H1 (cell line): ENCODE measurements at regions not wholly inside any gene's neighbourhood (a gene's known extent, or its start where the extent isn't known, plus 50 kb on each side); places are given as distances from the start of the nearest gene placed in this dataset.

ENCODE experiments used
- CTCF ChIA-PET: fragments of 300-600 bp; sonication (Branson Sonifier 250); formaldehyde crosslinking; loops from one replicate; lab custom pipeline; 2021; ENCODE audit not compliant: partially characterized antibody; lab: Charles Lee
- POLR2A ChIA-PET: fragments of 300-600 bp; sonication (Branson Sonifier 250); formaldehyde crosslinking; loops from one replicate; lab custom pipeline; 2021; ENCODE audit warnings: inconsistent platforms; ENCODE audit not compliant: partially characterized antibody; lab: Charles Lee
- DNase-seq, 2 experiments: peaks; one replicate each; pipeline versions ENCODE4 v3.0.0 to v3.0.0-alpha.2; 2010 to 2022; ENCODE audit warnings: low spot score in 2 of 2, low read depth in 1 of 2, mixed read lengths in 1 of 2
- FAIRE-seq: peaks from 2 replicates; lab custom pipeline; 2011; peaks lifted over from hg19 to GRCh38; lab: Jason Lieb, UNC
- H2AFZ ChIP-seq: 2 replicates; pipeline ENCODE4 v1.8.1; 2012; ENCODE audit warnings: low read length, inconsistent platforms
- H2AK5ac ChIP-seq: 2 replicates; pipeline ENCODE4 v1.6.1; 2013; ENCODE audit warnings: low read depth, low read length
- H2BK120ac ChIP-seq: replicated peaks from 2 replicates; pipeline ENCODE3; 2013; ENCODE audit warnings: low read depth, low read length, inconsistent platforms
- H2BK12ac ChIP-seq: 2 replicates; pipeline ENCODE4 v1.6.1; 2013; ENCODE audit warnings: low read depth, low read length
- H2BK15ac ChIP-seq: 2 replicates; pipeline ENCODE4 v1.6.1; 2013; ENCODE audit warnings: low read length
- H2BK20ac ChIP-seq: 2 replicates; pipeline ENCODE4 v1.6.1; 2013; ENCODE audit warnings: low read length
- H2BK5ac ChIP-seq: 2 replicates; pipeline ENCODE4 v1.6.1; 2013; ENCODE audit warnings: low read depth, low read length
- H3K14ac ChIP-seq: 2 replicates; pipeline ENCODE4 v1.6.1; 2013; ENCODE audit warnings: inconsistent platforms; ENCODE audit not compliant: insufficient read length
- H3K18ac ChIP-seq: 2 replicates; pipeline ENCODE4 v1.6.1; 2013; ENCODE audit warnings: low read length; ENCODE audit errors: extremely low read depth
- H3K23ac ChIP-seq: 2 replicates; pipeline ENCODE4 v1.6.1; 2013; ENCODE audit warnings: inconsistent platforms; ENCODE audit not compliant: insufficient read length
- H3K23me2 ChIP-seq: 2 replicates; pipeline ENCODE4 v1.6.1; 2013; ENCODE audit warnings: low read depth, low read length
- H3K27ac ChIP-seq: 2 replicates; pipeline ENCODE4 v1.6.1; 2011; ENCODE audit warnings: low read depth, low read length, inconsistent platforms
- H3K27me3 ChIP-seq, 4 experiments: replicated peaks in 1 of 4; 1 replicate in 1 of 4; 2 replicates in 3 of 4; pipeline versions ENCODE4 v1.6.1 to v1.8.1; 2011 to 2013; ENCODE audit warnings: low read length in 3 of 4, mild to moderate bottlenecking in 3 of 4, inconsistent platforms in 2 of 4, mixed read lengths in 2 of 4, moderate library complexity in 1 of 4; ENCODE audit not compliant: control insufficient read depth in 3 of 4, insufficient read depth in 3 of 4; ENCODE audit errors: extremely low read depth in 1 of 4
- H3K36me3 ChIP-seq, 4 experiments: 2 replicates each; pipeline versions ENCODE4 v1.6.1 to v1.8.1; 2011 to 2013; ENCODE audit warnings: mild to moderate bottlenecking in 4 of 4, low read length in 3 of 4, moderate library complexity in 2 of 4, control low read depth in 1 of 4, inconsistent platforms in 1 of 4; ENCODE audit not compliant: insufficient read depth in 4 of 4, control insufficient read depth in 2 of 4
- H3K4ac ChIP-seq: replicated peaks from 2 replicates; pipeline ENCODE3; 2013; ENCODE audit warnings: low read length, low read depth, mixed read lengths, inconsistent platforms; ENCODE audit not compliant: insufficient read length
- H3K4me1 ChIP-seq, 4 experiments: replicated peaks in 1 of 4; 1 replicate in 1 of 4; 2 replicates in 3 of 4; pipeline versions ENCODE4 v1.6.1 to v1.8.1; 2011 to 2013; ENCODE audit warnings: low read length in 3 of 4, inconsistent platforms in 2 of 4, mixed read lengths in 1 of 4; ENCODE audit not compliant: insufficient read depth in 4 of 4, control insufficient read depth in 3 of 4
- H3K4me2 ChIP-seq, 2 experiments: 2 replicates each; pipeline versions ENCODE4 v1.6.1 to v1.8.1; 2011 to 2013; ENCODE audit warnings: low read depth in 2 of 2, low read length in 2 of 2, control low read depth in 1 of 2, inconsistent platforms in 1 of 2, mild to moderate bottlenecking in 1 of 2; ENCODE audit not compliant: insufficient read depth in 1 of 2
- H3K4me3 ChIP-seq, 4 experiments: fragments of 200-600, 300-600 bp in 1 of 4; sonication (generic), shearing (Covaris generic), sonication (Bioruptor Twin) in 1 of 4; 2 replicates each; pipeline versions ENCODE4 v1.5.1 to v1.8.1; 2011 to 2016; ENCODE audit warnings: low read length in 4 of 4, low read depth in 3 of 4, control low read depth in 2 of 4, inconsistent platforms in 2 of 4, mild to moderate bottlenecking in 2 of 4, mixed read lengths in 1 of 4, moderate library complexity in 1 of 4; ENCODE audit not compliant: insufficient read depth in 2 of 4; ENCODE audit errors: extremely low read depth in 1 of 4
- H3K56ac ChIP-seq: replicated peaks from 2 replicates; pipeline ENCODE3; 2013; ENCODE audit warnings: low read depth, mild to moderate bottlenecking, mixed read lengths, low read length, inconsistent platforms; ENCODE audit not compliant: insufficient read length
- H3K79me1 ChIP-seq: 2 replicates; pipeline ENCODE4 v1.6.1; 2013; ENCODE audit warnings: low read depth, low read length, control low read depth
- H3K79me2 ChIP-seq, 2 experiments: 2 replicates each; pipeline versions ENCODE4 v1.6.1 to v1.8.1; 2012 to 2013; ENCODE audit warnings: low read length in 2 of 2, mild to moderate bottlenecking in 2 of 2, inconsistent platforms in 1 of 2; ENCODE audit not compliant: insufficient read depth in 2 of 2, control insufficient read depth in 1 of 2
- H3K9ac ChIP-seq, 4 experiments: replicated peaks in 1 of 4; 1 replicate in 1 of 4; 2 replicates in 3 of 4; pipeline versions ENCODE4 v1.6.1 to v1.8.1; 2011 to 2013; ENCODE audit warnings: low read depth in 3 of 4, low read length in 3 of 4, control low read depth in 2 of 4, mild to moderate bottlenecking in 2 of 4, moderate library complexity in 2 of 4, inconsistent platforms in 1 of 4; ENCODE audit errors: extremely low read depth in 1 of 4
- H3K9me3 ChIP-seq, 2 experiments: 2 replicates each; pipeline versions ENCODE4 v1.6.1 to v1.8.1; 2012 to 2013; ENCODE audit warnings: mild to moderate bottlenecking in 2 of 2, moderate library complexity in 2 of 2, control low read depth in 1 of 2, inconsistent platforms in 1 of 2, low read depth in 1 of 2, low read length in 1 of 2, mixed read lengths in 1 of 2; ENCODE audit not compliant: insufficient read depth in 2 of 2
- H4K20me1 ChIP-seq, 2 experiments: replicated peaks in 1 of 2; 2 replicates each; pipeline versions ENCODE3 to v1.8.1; 2011 to 2013; ENCODE audit warnings: inconsistent platforms in 2 of 2, low read length in 2 of 2, mild to moderate bottlenecking in 1 of 2; ENCODE audit not compliant: insufficient read depth in 2 of 2, control insufficient read depth in 1 of 2
- H4K5ac ChIP-seq: 2 replicates; pipeline ENCODE4 v1.6.1; 2013; ENCODE audit warnings: low read length, low read depth, mixed read lengths, inconsistent platforms; ENCODE audit not compliant: insufficient read length
- H4K8ac ChIP-seq: 2 replicates; pipeline ENCODE4 v1.8.0; 2013; ENCODE audit warnings: mild to moderate bottlenecking, moderate library complexity, low read length, inconsistent platforms; ENCODE audit not compliant: insufficient read depth; ENCODE audit errors: extremely low read depth
- H4K91ac ChIP-seq: replicated peaks from 2 replicates; pipeline ENCODE3; 2013; ENCODE audit warnings: low read length, mixed read lengths, inconsistent platforms; ENCODE audit not compliant: insufficient read length
- BRCA1 ChIP-seq: IDR thresholded peaks from 2 replicates; pipeline ENCODE4 v1.6.1; 2012; ENCODE audit warnings: low read depth, low read length, improper control_type of control experiment
- CBX5 ChIP-seq: fragments of 300-800, 300-1000 bp; sonication (generic); IDR thresholded peaks from 2 replicates; pipeline ENCODE4 v1.7.1; 2016; ENCODE audit warnings: antibody characterized with exemption, low read length, low read depth
- FOSL1 ChIP-seq: IDR thresholded peaks from 2 replicates; pipeline ENCODE4 v1.6.1; 2011; ENCODE audit warnings: mild to moderate bottlenecking, low read depth, low read length, moderate library complexity; ENCODE audit not compliant: insufficient read depth
- JUND ChIP-seq: IDR thresholded peaks from 2 replicates; pipeline ENCODE4 v1.6.1; 2011; ENCODE audit warnings: mild to moderate bottlenecking, improper control_type of control experiment, low read length
- NANOG ChIP-seq: IDR thresholded peaks from 2 replicates; pipeline ENCODE4 v1.6.1; 2011; ENCODE audit warnings: low read length, low read depth, mild to moderate bottlenecking, inconsistent platforms; ENCODE audit not compliant: insufficient read depth, poor library complexity, severe bottlenecking
- PHF8 ChIP-seq: fragments of 200-600 bp; sonication (generic); conservative IDR thresholded peaks from 2 replicates; pipeline ENCODE4 v1.7.1; 2012; ENCODE audit warnings: low read depth, mild to moderate bottlenecking, inconsistent platforms, low read length, moderate library complexity
- RAD21 ChIP-seq, 2 experiments: IDR thresholded peaks in 1 of 2; conservative IDR thresholded peaks in 1 of 2; 2 replicates each; pipeline ENCODE4 v1.6.1; 2011; ENCODE audit warnings: low read depth in 2 of 2, low read length in 2 of 2, improper control_type of control experiment in 1 of 2, inconsistent platforms in 1 of 2, mild to moderate bottlenecking in 1 of 2, moderate library complexity in 1 of 2
- SIN3A ChIP-seq, 2 experiments: IDR thresholded peaks in 1 of 2; conservative IDR thresholded peaks in 1 of 2; 2 replicates each; pipeline ENCODE4 v1.6.1; 2011 to 2012; ENCODE audit warnings: low read length in 2 of 2, improper control_type of control experiment in 1 of 2, low read depth in 1 of 2, mild to moderate bottlenecking in 1 of 2
- ZNF274 ChIP-seq: IDR thresholded peaks from 2 replicates; pipeline ENCODE4 v1.7.0; 2012; ENCODE audit warnings: low read length, borderline replicate concordance; ENCODE audit errors: extremely low read depth
- WGBS, 2 experiments: shearing (Covaris generic) in 1 of 2; methylation state at CpG; one replicate each; pipeline versions ENCODE4 v1.1.6 to v1.1.7; 2013 to 2015; ENCODE audit warnings: low lambda C conversion rate in 2 of 2, mixed read lengths in 2 of 2, inconsistent platforms in 1 of 2, low coverage in 1 of 2, missing lambda C conversion rate in 1 of 2; ENCODE audit not compliant: insufficient replicate concordance in 2 of 2, insufficient coverage in 1 of 2, insufficient read length in 1 of 2; ENCODE audit errors: extremely low coverage in 1 of 2, missing lambda C conversion rate in 1 of 2; 5-methylcytosine and 5-hydroxymethylcytosine counted together
- TF ChIP-seq, protein P1 (sequence below): IDR thresholded peaks from 2 replicates; pipeline ENCODE4 v1.6.1; 2011; ENCODE audit warnings: low read depth, mild to moderate bottlenecking, low read length; ENCODE audit not compliant: insufficient read depth

GRCh38 chr17:33750943-33751701, 458.0 kb upstream of the ASIC2 start:
- peaks cover 5 to 13% (median 8%) of the 10 kb centered on the region in 4 experiments for H3K4me1 ChIP-seq
- H3K79me1 ChIP-seq = no peaks in the 10 kb centered on the region
- ChIA-PET POLR2A (interaction anchor here (0.7 to 0.9 kb wide), 2 partner anchors 20 to 25 kb away, joined by 3 to 4 read pairs; no protein-coding TSS in a partner anchor), CTCF (interaction anchor here (0.6 to 4.7 kb wide), 34 partner anchors 9 to 429 kb away, joined by 3 to 52 read pairs (median 4); no protein-coding TSS in a partner anchor)
- H3K9me3 ChIP-seq = peaks cover 4 to 6% of the 10 kb centered on the region in 2 experiments; a peak in 2 of 4 replicates
- no peak overlapping the region for H3K56ac ChIP-seq
- no peak overlapping the region for H4K91ac ChIP-seq
- H2BK5ac ChIP-seq = no peak overlapping the region
- peak; percentile 85 for FAIRE-seq
- no peak overlapping the region for H3K4ac ChIP-seq
- no peak overlapping the region for H3K14ac ChIP-seq
- no peak overlapping the region; the same call in 1 of the 2 replicates for H2BK12ac ChIP-seq
- no peak overlapping the region for H2AFZ ChIP-seq
- H3K36me3 ChIP-seq = no peaks in the 10 kb centered on the region
- no peak overlapping the region; the same call in 1 of the 2 replicates for H3K18ac ChIP-seq
- peak overlapping the region in 1 of 4 experiments; percentile 51; a peak in 2 of 8 replicates for H3K4me3 ChIP-seq
- 7% methylated on average over 13 of the region's 13 CpGs; no CpG with 5 or more reads in 1 of the 2 experiments for WGBS, 2 experiments
- no peak overlapping the region for H2BK15ac ChIP-seq
- H4K5ac ChIP-seq = peak overlapping the region; percentile 53
- no peak overlapping the region for H2BK120ac ChIP-seq
- no peak overlapping the region for H3K23ac ChIP-seq
- H3K79me2 ChIP-seq = no peaks in the 10 kb centered on the region; a peak in 1 of 4 replicates
- H3K27me3 ChIP-seq = peaks cover 5 to 23% (median 16%) of the 10 kb centered on the region in 4 experiments
- H4K8ac ChIP-seq = no peak overlapping the region
- no peak overlapping the region for H3K9ac ChIP-seq
- no peak overlapping the region for H2AK5ac ChIP-seq
- no peaks in the 10 kb centered on the region for H4K20me1 ChIP-seq
- H2BK20ac ChIP-seq = no peak overlapping the region
- peak overlapping the region; percentile 60 to 79 for H3K4me2 ChIP-seq
- peak; percentile 47 to 89 for DNase-seq
- no peak overlapping the region for H3K27ac ChIP-seq
- H3K23me2 ChIP-seq = no peaks in the 10 kb centered on the region
- TF ChIP-seq FOSL1 (no peak), CBX5 (no peak), NANOG (peak; percentile 94), BRCA1 (no peak), PHF8 (no peak), JUND (no peak), RAD21 (IDR thresholded peaks at IDR 0.05 in 1 of 2, conservative IDR thresholded peaks at IDR 0.05 in 1 of 2; ENCODE audit: low read depth in 2 of 2, low read length in 2 of 2) (peak; percentile 88 to 94), ZNF274 (no peak), SIN3A (conservative IDR thresholded peaks at IDR 0.05 in 1 of 2, IDR thresholded peaks at IDR 0.05 in 1 of 2; ENCODE audit: low read depth in 1 of 2, low read length in 2 of 2) (no peak)
- TF ChIP-seq, protein P1, sequence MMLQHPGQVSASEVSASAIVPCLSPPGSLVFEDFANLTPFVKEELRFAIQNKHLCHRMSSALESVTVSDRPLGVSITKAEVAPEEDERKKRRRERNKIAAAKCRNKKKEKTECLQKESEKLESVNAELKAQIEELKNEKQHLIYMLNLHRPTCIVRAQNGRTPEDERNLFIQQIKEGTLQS = no peak
